HPDE6-E6E7 (cell line): ENCODE measurements at regions not wholly inside any gene's neighbourhood (a gene's known extent, or its start where the extent isn't known, plus 50 kb on each side); places are given as distances from the start of the nearest gene placed in this dataset.

Experiments
- DNase-seq: peaks from one replicate; pipeline ENCODE4 v3.0.0; 2011; ENCODE audit warnings: missing footprints; ENCODE audit errors: extremely low spot score

GRCh38 chr10:77710759-77711682 is 73.4 kb upstream of the KCNMA1 start:
- peak; percentile 60 for DNase-seq

- DNase-seq: no peak
Observed at GRCh38 chr10:77710081-77710551, 72.5 kb upstream of the KCNMA1 start.

GRCh38 chr10:77707570-77707969 is 70.0 kb upstream of the KCNMA1 start:
- no peak for DNase-seq

GRCh38 chr10:77702166-77702565 is 64.6 kb upstream of the KCNMA1 start:
- peak; percentile 44 for DNase-seq

GRCh38 chr10:77700086-77700485 is 62.5 kb upstream of the KCNMA1 start:
- no peak for DNase-seq

- no peak for DNase-seq
Observed at GRCh38 chr10:77699080-77699645, 61.6 kb upstream of the KCNMA1 start.

GRCh38 chr10:77698267-77698931 is 60.8 kb upstream of the KCNMA1 start:
- DNase-seq: no peak

- DNase-seq: no peak
Observed at GRCh38 chr10:77696584-77696983, 59.0 kb upstream of the KCNMA1 start.

- DNase-seq: no peak
Observed at GRCh38 chr10:77695186-77695585, 57.6 kb upstream of the KCNMA1 start.

GRCh38 chr10:77692782-77693181 is 55.2 kb upstream of the KCNMA1 start:
- DNase-seq: no peak

- no peak for DNase-seq
Observed at GRCh38 chr10:77689339-77689738, 51.7 kb upstream of the KCNMA1 start.

- DNase-seq: no peak
Observed at GRCh38 chr10:77687621-77688020, 50.0 kb upstream of the KCNMA1 start.
